T follicular helper cell (primary cell): ENCODE measurements at regions not wholly inside any gene's neighbourhood (a gene's known extent, or its start where the extent isn't known, plus 50 kb on each side); places are given as distances from the start of the nearest gene placed in this dataset.
"Not testable (repeated sequence)": the region's sequence is repeated elsewhere in the genome, so short reads cannot be mapped to it uniquely, and the experiment has no call there.

ENCODE experiments used
- DNase-seq: peaks from one replicate; pipeline ENCODE4 v3.0.0-alpha.2; 2020; ENCODE audit warnings: low read depth

- no peak for DNase-seq
Measured at GRCh38 chr3:101913168-101913567, 63.9 kb downstream of the NFKBIZ start.

DNA sequence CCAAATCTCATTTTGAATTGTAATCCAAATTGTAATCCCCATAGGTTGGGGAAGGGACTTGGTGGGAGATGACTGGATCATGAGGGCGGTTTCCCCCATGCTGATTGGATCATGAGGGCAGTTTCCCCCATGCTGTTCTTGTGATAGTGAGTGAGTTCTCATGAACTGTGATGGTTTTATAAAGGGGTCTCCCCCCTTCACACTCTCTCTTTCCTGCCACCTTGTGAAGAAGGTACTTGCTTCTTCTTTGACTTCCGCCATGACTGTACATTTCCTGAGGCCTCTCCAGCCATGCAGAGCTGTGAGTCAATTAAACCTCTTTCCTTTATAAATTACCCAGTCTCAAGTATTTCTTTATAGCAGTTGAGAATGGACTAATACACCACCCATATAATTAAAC lies 68.4 kb downstream of the NFKBIZ start:
- DNase-seq, result not testable (repeated sequence)

DNA sequence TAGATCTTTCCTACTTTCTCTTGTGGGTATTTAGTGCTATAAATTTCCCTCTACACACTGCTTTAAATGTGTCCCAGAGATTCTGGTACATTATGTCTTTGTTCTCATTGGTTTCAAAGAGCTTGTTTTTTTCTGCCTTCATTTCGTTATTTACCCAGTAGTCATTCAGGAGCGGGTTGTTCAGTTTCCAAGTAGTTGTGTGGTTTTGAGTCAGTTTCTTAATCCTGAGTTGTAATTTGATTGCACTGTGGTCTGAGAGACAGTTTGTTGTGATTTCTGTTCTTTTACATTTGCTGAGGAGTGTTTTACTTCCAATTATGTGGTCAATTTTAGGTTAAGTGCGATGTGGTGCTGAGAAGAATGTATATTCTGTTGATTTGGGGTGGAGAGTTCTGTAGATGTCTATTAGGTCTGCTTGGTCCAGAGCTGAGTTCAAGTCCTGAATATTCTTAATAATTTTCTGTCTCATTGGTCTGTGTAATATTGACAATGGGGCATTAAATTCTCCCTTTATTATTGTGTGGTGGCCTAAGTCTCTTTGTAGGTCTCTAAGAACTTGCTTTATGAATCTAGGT lies 72.9 kb downstream of the NFKBIZ start:
- not testable (repeated sequence) for DNase-seq

GRCh38 chr3:101924621-101925020 lies 75.3 kb downstream of the NFKBIZ start:
- DNase-seq, result not testable (repeated sequence)

GRCh38 chr3:101925124-101925523 lies 75.8 kb downstream of the NFKBIZ start:
- DNase-seq, result not testable (repeated sequence)

GRCh38 chr3:101925564-101925963 lies 76.2 kb downstream of the NFKBIZ start:
- no peak for DNase-seq

DNA sequence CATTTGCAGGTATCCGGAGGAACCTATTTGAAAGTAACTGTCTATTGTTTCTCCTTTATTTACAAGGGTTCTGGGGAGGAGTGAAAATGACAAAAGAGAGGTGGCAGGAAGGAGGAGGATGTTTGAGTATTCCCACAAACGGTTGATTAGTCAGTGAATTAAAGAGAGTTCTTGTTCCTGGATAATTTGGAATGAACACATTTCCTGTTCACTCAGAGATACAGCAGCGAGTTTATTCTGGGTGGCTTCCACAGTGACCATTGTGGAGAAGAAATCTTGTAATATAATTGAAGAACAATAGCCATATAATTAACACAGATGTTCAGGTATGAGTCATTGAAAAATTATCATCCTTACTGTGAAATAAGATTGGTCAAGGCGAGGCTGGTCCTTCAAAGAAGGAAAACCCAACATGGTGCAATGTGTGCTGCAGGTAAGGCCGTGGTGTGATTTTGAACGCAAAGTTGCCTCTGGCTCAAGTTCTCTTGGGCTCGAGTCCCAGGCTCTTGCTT lies 77.3 kb downstream of the NFKBIZ start:
- no peak for DNase-seq

DNA sequence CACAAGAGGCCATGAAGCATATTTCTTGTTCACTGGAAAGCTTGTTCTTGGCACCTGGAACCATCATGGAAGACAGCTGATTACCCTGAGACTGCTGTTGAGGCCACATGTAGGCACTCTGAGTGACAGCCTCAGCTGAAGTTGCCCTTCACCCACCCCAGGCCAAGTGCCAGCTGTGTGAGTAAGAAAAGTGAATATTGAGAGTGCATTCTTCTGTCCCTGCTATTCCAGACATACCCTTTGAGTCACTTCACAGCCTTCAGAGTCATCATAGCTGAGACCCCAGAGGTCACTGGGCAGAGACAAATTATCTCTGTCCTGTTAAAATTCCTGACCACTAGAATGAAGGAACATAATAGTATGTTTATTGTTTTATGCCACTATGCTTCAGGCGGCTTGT lies 79.6 kb downstream of the NFKBIZ start:
- DNase-seq, result no peak

GRCh38 chr3:101931081-101931480 lies 81.8 kb downstream of the NFKBIZ start:
- DNase-seq, result no peak

GRCh38 chr3:101932326-101933068 lies 83.2 kb downstream of the NFKBIZ start:
- no peak for DNase-seq

GRCh38 chr3:101936419-101937356 lies 87.4 kb downstream of the NFKBIZ start:
- DNase-seq, result no peak

- DNase-seq, result no peak
Measured at GRCh38 chr3:101938262-101938847, 89.0 kb downstream of the NFKBIZ start.

DNA sequence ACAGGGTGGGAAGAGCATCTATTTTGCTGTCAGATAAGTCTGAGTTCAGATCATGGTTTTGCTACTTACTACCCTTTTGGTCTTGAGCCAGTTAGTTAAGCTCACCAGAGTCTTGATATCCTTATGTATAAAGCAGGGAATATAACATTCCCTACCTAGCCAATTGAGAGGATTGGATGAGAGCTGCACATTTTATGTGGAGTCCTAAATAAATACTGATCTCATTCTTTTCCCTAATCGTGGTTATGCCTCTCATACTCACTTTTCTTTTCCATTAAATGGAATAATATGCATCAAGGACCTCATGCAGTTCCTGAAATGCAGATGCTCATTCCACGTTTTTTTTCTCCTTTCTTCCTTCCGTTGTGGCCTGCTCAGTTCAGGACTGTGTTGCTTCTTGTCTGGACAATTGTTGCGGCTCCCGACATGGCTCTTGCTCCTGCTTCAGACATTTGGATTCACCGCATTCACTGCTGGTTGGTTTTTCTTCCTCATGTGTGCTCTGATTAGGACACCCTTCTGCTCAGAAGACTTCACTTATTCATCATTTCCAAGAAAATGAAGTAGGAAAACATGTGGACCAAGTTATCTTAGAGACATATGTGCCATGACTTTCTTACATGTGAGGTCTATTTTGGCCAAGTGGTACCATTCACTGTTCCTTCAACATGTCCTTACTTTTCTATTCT lies 90.2 kb downstream of the NFKBIZ start:
- no peak for DNase-seq

GRCh38 chr3:101940521-101941317 lies 91.4 kb downstream of the NFKBIZ start:
- DNase-seq, result no peak

DNA sequence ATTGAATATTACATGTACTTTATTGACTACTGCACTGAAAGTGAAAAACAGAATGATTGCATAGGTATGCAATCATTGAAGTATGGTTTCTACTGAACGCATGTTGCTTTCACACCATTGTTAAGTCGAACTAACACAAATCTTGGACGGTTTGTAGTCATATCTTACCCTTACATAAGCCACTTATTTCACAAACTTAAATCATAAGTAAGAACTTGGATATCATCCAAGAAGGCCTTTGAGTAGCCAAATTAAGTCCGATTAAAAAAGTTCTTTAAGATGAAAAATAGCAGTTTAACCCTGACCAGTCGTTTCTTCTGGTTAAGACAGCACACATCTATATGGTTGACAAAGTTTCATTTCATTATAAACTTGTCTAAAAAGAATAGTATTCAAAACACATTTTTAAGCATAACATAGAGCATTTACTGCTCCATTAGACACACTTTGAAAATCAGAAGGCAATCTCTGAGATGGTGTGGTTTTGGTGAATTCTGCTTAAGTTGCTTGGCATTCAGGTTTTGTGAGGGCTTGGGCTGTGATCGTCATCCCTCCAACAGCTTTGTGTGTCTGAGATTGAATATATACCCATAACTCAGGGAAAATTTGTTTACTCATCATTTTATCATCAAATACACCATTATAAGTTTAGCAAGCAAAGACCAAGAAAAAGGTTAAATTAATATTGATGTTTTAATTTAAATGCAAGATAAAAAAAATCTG lies 92.2 kb downstream of the NFKBIZ start:
- DNase-seq, result no peak

- DNase-seq, result no peak
Measured at GRCh38 chr3:101942356-101942755, 93.0 kb downstream of the NFKBIZ start.

DNA sequence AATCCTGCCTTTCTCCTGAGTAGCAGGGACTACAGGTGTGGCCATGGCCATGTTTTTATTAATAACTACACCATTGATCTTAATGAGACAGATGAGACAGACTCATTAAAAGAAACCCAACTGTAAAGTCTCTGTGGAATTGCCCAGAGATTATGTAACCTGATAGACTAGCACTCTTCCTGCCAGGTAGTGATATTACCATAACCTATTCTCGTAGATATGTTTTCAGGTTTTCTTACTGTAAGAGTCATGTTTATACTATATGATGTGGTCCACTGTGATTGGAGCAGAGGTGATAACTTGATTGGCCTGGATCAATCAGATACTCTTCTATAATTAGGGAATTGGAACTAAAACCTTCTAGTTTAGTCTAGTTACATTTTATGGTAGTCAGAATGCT lies 93.7 kb downstream of the NFKBIZ start:
- DNase-seq, result no peak

DNA sequence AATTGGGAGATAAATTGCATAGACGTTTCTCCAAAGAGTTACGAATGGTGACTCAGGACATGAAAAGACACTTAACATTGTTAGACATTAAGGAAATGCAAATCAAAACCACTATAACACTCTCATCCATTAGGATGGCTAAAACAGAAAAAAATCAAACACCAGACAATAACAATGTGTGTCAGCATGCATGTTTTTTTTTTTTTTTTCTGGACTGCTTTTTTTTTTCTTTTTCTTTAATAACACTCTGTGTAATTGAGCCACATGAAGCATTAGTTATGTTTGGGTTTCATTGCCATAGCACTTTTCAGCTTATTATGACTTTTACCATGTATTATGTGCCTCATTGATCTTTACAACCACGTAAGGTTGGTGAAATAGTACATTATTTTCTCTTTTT lies 95.0 kb downstream of the NFKBIZ start:
- DNase-seq, result no peak

DNA sequence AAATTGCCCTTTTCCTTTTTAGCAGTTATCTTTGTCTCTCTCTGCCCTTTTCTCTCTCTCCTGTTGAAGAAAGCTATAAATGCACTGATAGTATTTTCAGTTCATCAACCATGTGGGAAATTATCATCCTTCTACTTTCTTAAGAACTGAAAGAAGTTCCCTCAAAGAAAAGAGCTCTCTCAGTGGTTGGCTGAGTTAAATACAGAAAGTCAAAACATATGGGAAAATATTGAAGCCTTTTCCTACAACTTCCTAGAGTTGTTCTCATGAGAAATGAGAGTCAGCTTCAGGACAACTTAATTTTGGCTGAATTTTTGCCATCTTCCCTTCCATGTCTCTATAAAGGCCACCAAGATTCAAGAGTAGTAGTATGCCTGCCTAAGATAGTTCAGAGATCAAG lies 96.7 kb downstream of the NFKBIZ start:
- no peak for DNase-seq

- DNase-seq, result no peak
Measured at GRCh38 chr3:101946906-101947305, 97.6 kb downstream of the NFKBIZ start.
